ENCODE measurements at regions not wholly inside any gene's neighbourhood (a gene's known extent, or its start where the extent isn't known, plus 50 kb on each side); places are given as distances from the start of the nearest gene placed in this dataset.

GRCh38 chr15:69841113-69841828 is 256.4 kb downstream of the TLE3 start:
- TF ChIP-seq CTCF (IDR thresholded peaks at IDR 0.05): no peak
- H3K36me3 ChIP-seq (ENCODE audit: low read depth): no peaks in the 10 kb centered on the region
- H3K9me3 ChIP-seq: no peaks in the 10 kb centered on the region
- intact Hi-C loops (cut with DNase I, micrococcal nuclease): no loop called here
- no peaks in the 10 kb centered on the region for H3K4me1 ChIP-seq (ENCODE audit: low read depth)
- ATAC-seq (no peak), DNase-seq (no peak)
- H3K4me3 ChIP-seq: no peak overlapping the region

- intact Hi-C loops (cut with DNase I, micrococcal nuclease): no loop called here
- no peak for DNase-seq
- TF ChIP-seq CTCF (IDR thresholded peaks at IDR 0.05): no peak
- ATAC-seq: no peak
- no peaks in the 10 kb centered on the region for H3K9me3 ChIP-seq
- no peak overlapping the region for H3K4me3 ChIP-seq
- no peaks in the 10 kb centered on the region for H3K36me3 ChIP-seq (ENCODE audit: low read depth)
- no peaks in the 10 kb centered on the region for H3K4me1 ChIP-seq (ENCODE audit: low read depth)
Measured at GRCh38 chr15:69842851-69843250, 254.9 kb downstream of the TLE3 start.

GRCh38 chr15:69843276-69843899 is 254.3 kb downstream of the TLE3 start:
- Histone ChIP-seq H3K36me3 (ENCODE audit: low read depth) (no peaks in the 10 kb centered on the region), H3K9me3 (no peaks in the 10 kb centered on the region), H3K4me3 (no peak overlapping the region), H3K4me1 (ENCODE audit: low read depth) (no peaks in the 10 kb centered on the region)
- no peak for DNase-seq
- intact Hi-C loops (cut with DNase I, micrococcal nuclease): no loop called here
- TF ChIP-seq CTCF (IDR thresholded peaks at IDR 0.05): no peak
- ATAC-seq: no peak

GRCh38 chr15:69843900-69844304 is 253.8 kb downstream of the TLE3 start:
- DNase-seq (no peak), ATAC-seq (no peak)
- H3K4me3 ChIP-seq: no peak overlapping the region
- no peaks in the 10 kb centered on the region for H3K4me1 ChIP-seq (ENCODE audit: low read depth)
- TF ChIP-seq CTCF (IDR thresholded peaks at IDR 0.05): no peak
- intact Hi-C loops (cut with DNase I, micrococcal nuclease): no loop called here
- H3K9me3 ChIP-seq: no peaks in the 10 kb centered on the region
- H3K36me3 ChIP-seq (ENCODE audit: low read depth): no peaks in the 10 kb centered on the region

GRCh38 chr15:69845159-69845558 is 252.6 kb downstream of the TLE3 start:
- no peak for TF ChIP-seq CTCF (IDR thresholded peaks at IDR 0.05)
- ATAC-seq (no peak), DNase-seq (no peak)
- Histone ChIP-seq H3K4me1 (ENCODE audit: low read depth) (no peaks in the 10 kb centered on the region), H3K36me3 (ENCODE audit: low read depth) (no peaks in the 10 kb centered on the region), H3K4me3 (no peak overlapping the region), H3K9me3 (no peaks in the 10 kb centered on the region)
- intact Hi-C loops (cut with DNase I, micrococcal nuclease): no loop called here

Data from mucosa of descending colon (tissue), 3 donors.